ENCODE measurements at regions not wholly inside any gene's neighbourhood (a gene's known extent, or its start where the extent isn't known, plus 50 kb on each side); places are given as distances from the start of the nearest gene placed in this dataset.

DNA sequence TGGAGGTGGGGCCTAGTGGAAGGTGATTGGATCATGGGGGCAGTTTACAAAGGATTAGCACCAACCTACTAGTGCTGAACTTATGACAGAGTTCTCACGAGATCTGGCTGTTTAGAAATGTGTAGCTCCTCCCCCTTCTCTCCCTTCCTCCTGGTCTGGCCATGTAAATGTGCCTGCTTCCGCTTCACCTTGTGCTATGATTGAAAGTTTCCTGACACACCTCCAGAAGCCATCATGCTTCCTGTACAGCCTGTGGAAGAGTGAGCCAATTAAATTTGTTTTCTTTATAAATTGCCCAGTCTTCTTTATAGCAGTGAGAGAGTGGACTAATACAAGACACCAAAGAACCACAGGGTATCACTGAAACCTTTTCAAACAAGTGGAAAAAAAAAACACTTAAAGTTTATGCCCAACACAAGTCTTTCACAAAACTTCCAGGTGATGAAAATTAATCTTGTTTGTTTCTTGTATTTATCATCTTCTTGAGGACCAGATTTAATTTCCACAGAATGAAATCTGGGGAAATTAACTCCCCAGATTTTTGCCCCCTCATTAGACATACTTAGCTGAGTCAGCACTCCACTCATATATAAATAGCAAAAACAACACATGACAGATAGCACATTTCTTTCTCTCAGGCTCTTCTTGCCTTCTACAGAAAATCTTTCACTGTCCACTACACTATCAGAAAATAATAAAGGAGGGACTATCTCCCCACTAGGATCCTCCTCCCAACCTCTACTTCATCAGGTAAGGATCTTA is 847.2 kb downstream of the TUSC7 start:
- intact Hi-C loops (cut with DNase I; ENCODE audit: low total_unique reads) = no loop called here
- no peak for DNase-seq (ENCODE audit: low spot score in 2 of 2)
- 65 to 77% methylated on average over 2 of the region's 2 CpGs for WGBS, 2 donors

GRCh38 chr3:117557464-117558090 is 848.0 kb downstream of the TUSC7 start:
- TF ChIP-seq CTCF (IDR thresholded peaks at IDR 0.05) (no peak), POLR2A (IDR thresholded peaks at IDR 0.05) (no peak)
- DNase-seq (ENCODE audit: low spot score in 2 of 2) = no peak
- WGBS, 2 donors = 78 to 81% methylated on average over 2 of the region's 2 CpGs
- H3K4me3 ChIP-seq (ENCODE audit: low read depth, poor library complexity, severe bottlenecking) = no peak overlapping the region
- intact Hi-C loops (cut with DNase I; ENCODE audit: low total_unique reads) = no loop called here

More for the DNA sequence above, 847.2 kb downstream of the TUSC7 start:
- no peak overlapping the region for H3K4me3 ChIP-seq (ENCODE audit: low read depth, poor library complexity, severe bottlenecking)
- TF ChIP-seq CTCF (IDR thresholded peaks at IDR 0.05) = no peak
- TF ChIP-seq POLR2A (IDR thresholded peaks at IDR 0.05) = no peak

- no peak for DNase-seq (ENCODE audit: low spot score in 2 of 2)
- no peak overlapping the region for H3K4me3 ChIP-seq (ENCODE audit: low read depth, poor library complexity, severe bottlenecking)
- no peak for TF ChIP-seq CTCF (IDR thresholded peaks at IDR 0.05)
- TF ChIP-seq POLR2A (IDR thresholded peaks at IDR 0.05) = no peak
- 79 to 81% methylated on average over 1 of the region's 1 CpG for WGBS, 2 donors
- intact Hi-C loops (cut with DNase I; ENCODE audit: low total_unique reads) = no loop called here
Observed at GRCh38 chr3:117558681-117559080, 849.1 kb downstream of the TUSC7 start.

GRCh38 chr3:117562000-117562399 is 852.4 kb downstream of the TUSC7 start:
- no peak for TF ChIP-seq POLR2A (IDR thresholded peaks at IDR 0.05)
- TF ChIP-seq CTCF (IDR thresholded peaks at IDR 0.05) = no peak
- WGBS, 2 donors = 76 to 81% methylated on average over 2 of the region's 2 CpGs
- no peak for DNase-seq (ENCODE audit: low spot score in 2 of 2)
- intact Hi-C loops (cut with DNase I; ENCODE audit: low total_unique reads) = no loop called here
- H3K4me3 ChIP-seq (ENCODE audit: low read depth, poor library complexity, severe bottlenecking) = no peak overlapping the region

DNA sequence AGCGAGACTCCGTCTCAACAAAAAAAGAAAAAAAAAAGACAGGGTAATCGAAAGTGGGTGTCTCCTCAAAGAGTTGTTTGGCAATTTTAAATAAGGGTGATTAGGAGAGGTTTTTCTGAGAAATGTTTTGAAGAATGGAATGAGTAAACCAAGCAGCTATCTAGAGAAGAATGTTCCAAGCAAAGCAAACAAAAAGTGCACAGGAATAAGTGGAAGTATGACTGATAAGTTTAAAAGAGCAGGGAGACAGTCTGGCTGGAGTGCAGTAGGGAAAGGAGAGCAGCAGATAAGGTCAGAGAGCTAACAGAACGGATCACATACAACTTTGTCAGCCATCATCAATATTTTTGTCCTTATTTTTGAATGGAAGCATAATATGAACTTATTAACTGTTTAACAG is 853.5 kb downstream of the TUSC7 start:
- TF ChIP-seq POLR2A (IDR thresholded peaks at IDR 0.05) (no peak), CTCF (IDR thresholded peaks at IDR 0.05) (no peak)
- DNase-seq (ENCODE audit: low spot score in 2 of 2) = no peak
- WGBS, 2 donors = 83 to 85% methylated on average over 4 of the region's 4 CpGs

More for the DNA sequence above, 853.5 kb downstream of the TUSC7 start:
- intact Hi-C loops (cut with DNase I; ENCODE audit: low total_unique reads) = no loop called here
- H3K4me3 ChIP-seq (ENCODE audit: low read depth, poor library complexity, severe bottlenecking) = no peak overlapping the region

All from lower leg skin (tissue), 4 donors.